ENCODE measurements at regions not wholly inside any gene's neighbourhood (a gene's known extent, or its start where the extent isn't known, plus 50 kb on each side); places are given as distances from the start of the nearest gene placed in this dataset.

DNA sequence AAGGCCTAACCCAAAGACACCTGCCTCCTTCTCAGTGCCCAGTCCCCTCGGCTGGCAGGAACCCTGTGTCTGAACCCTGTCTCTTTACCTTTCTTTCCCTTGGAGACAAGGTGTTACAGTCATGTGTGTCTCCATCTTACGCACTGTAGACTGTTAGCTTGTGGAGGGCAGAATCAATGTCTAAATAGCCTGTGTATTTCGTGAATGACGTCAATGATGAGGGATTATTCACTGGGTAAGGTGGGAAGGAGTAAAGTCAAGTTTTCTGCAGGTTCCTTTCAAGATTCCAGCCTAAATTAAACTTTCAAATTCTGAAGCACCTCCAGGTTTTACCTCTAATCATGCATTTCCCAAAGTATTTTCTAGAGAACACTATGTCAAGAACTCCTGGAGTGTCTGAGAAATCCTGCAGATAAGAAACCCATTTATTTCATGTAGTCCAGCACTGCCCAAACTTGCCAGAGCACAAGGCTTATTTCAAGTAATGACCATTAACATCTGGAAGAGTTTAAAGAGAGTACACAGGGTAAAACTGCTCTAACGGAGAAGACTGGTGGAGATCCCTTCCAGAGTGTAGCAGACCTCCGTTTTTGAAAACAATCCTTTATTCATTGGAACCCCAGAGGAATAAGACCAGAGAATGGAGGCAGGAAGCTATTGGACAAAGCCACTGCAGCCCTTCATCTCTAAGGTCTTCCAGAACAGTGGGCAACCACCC, 72.8 kb downstream of the KCNF1 start:
- H3K27ac Mint-ChIP-seq = no peak overlapping the region
- Histone ChIP-seq H3K4ac (ENCODE audit: low read depth, low read length) (no peak overlapping the region), H3K79me1 (ENCODE audit: insufficient read depth, low read depth, low read length, poor library complexity, severe bottlenecking) (no peaks in the 10 kb centered on the region), H2BK15ac (ENCODE audit: low read depth, low read length) (no peak overlapping the region), H3K9me3 (ENCODE audit: control insufficient read depth, low read depth, low read length) (no peaks in the 10 kb centered on the region), H2BK20ac (ENCODE audit: low read depth, low read length, poor library complexity, severe bottlenecking) (no peak overlapping the region), H4K20me1 (ENCODE audit: control insufficient read depth, insufficient read depth, insufficient read length) (no peaks in the 10 kb centered on the region), H3K56ac (ENCODE audit: insufficient read length, low read depth, low read length) (no peak overlapping the region), H2AFZ (ENCODE audit: low read length) (no peak overlapping the region), H3K23me2 (ENCODE audit: insufficient read length, low read depth, low read length, poor library complexity, severe bottlenecking) (no peaks in the 10 kb centered on the region), H4K91ac (ENCODE audit: insufficient read length, low read depth, low read length) (no peak overlapping the region), H3K9ac (ENCODE audit: extremely low read depth, insufficient read length, low read length) (no peak overlapping the region), H3K27me3 (ENCODE audit: insufficient read depth, low read length) (no peaks in the 10 kb centered on the region), H3T11ph (ENCODE audit: low read length) (no peak overlapping the region), H4K8ac (replicated peaks; ENCODE audit: insufficient read length, low read depth, low read length) (no peak overlapping the region), H3K27ac (ENCODE audit: insufficient read length, low read depth, low read length) (no peak overlapping the region), H4K5ac (ENCODE audit: insufficient read length, low read depth, low read length) (no peak overlapping the region), H2BK120ac (ENCODE audit: low read depth, low read length, poor library complexity, severe bottlenecking) (no peak overlapping the region), H3K4me2 (ENCODE audit: insufficient read depth, insufficient read length, low read length) (no peak overlapping the region), H2BK12ac (ENCODE audit: insufficient read length, low read depth, low read length) (no peak overlapping the region), H3K4me1 (ENCODE audit: insufficient read depth, low read length) (no peaks in the 10 kb centered on the region), H2AK5ac (ENCODE audit: insufficient read length, low read length) (no peak overlapping the region), H3K23ac (ENCODE audit: insufficient read length, low read depth, low read length) (no peak overlapping the region), H3K79me2 (ENCODE audit: insufficient read depth, low read length) (no peaks in the 10 kb centered on the region), H2BK5ac (ENCODE audit: insufficient read length, low read length) (no peak overlapping the region), H3K14ac (ENCODE audit: insufficient read depth, low read length) (no peak overlapping the region), H3K18ac (ENCODE audit: insufficient read length, low read depth, low read length) (no peak overlapping the region)
- WGBS (ENCODE audit: extremely low coverage, insufficient read length, low lambda C conversion rate) = no CpG with 5 or more reads among the region's 6 CpGs
- H3K4me1 Mint-ChIP-seq = peaks cover 2 to 3% of the 10 kb centered on the region in 2 experiments; a peak in 1 of 4 replicates
- no peak overlapping the region for H3K4me3 Mint-ChIP-seq
- TF ChIP-seq, protein P1, sequence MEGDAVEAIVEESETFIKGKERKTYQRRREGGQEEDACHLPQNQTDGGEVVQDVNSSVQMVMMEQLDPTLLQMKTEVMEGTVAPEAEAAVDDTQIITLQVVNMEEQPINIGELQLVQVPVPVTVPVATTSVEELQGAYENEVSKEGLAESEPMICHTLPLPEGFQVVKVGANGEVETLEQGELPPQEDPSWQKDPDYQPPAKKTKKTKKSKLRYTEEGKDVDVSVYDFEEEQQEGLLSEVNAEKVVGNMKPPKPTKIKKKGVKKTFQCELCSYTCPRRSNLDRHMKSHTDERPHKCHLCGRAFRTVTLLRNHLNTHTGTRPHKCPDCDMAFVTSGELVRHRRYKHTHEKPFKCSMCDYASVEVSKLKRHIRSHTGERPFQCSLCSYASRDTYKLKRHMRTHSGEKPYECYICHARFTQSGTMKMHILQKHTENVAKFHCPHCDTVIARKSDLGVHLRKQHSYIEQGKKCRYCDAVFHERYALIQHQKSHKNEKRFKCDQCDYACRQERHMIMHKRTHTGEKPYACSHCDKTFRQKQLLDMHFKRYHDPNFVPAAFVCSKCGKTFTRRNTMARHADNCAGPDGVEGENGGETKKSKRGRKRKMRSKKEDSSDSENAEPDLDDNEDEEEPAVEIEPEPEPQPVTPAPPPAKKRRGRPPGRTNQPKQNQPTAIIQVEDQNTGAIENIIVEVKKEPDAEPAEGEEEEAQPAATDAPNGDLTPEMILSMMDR (conservative IDR thresholded peaks at IDR 0.05) = no peak
- no peaks in the 10 kb centered on the region for H3K9me3 Mint-ChIP-seq
- no peak for DNase-seq
- peaks cover 8% of the 10 kb centered on the region for H3K27me3 Mint-ChIP-seq (ENCODE audit: low read depth)
- no peaks in the 10 kb centered on the region for H3K36me3 Mint-ChIP-seq (ENCODE audit: insufficient read depth in 1 of 3, low read depth in 3 of 3)
